RCC 7860 (cell line): ENCODE measurements at regions not wholly inside any gene's neighbourhood (a gene's known extent, or its start where the extent isn't known, plus 50 kb on each side); places are given as distances from the start of the nearest gene placed in this dataset.

Source experiments
- DNase-seq: peaks from one replicate; pipeline ENCODE4 v3.0.0-alpha.2; 2015; ENCODE audit warnings: low spot score
- FAIRE-seq: peaks from 2 replicates; lab custom pipeline; 2012; peaks lifted over from hg19 to GRCh38; lab: Jason Lieb, UNC

GRCh38 chr18:25875551-25876240 lies 214.7 kb downstream of the SS18 start:
- DNase-seq (no peak), FAIRE-seq (no peak)

GRCh38 chr18:25873833-25874232 lies 216.6 kb downstream of the SS18 start:
- FAIRE-seq (no peak), DNase-seq (no peak)

GRCh38 chr18:25866331-25866730 lies 224.1 kb downstream of the SS18 start:
- DNase-seq (no peak), FAIRE-seq (no peak)

- DNase-seq (no peak), FAIRE-seq (no peak)
Measured at GRCh38 chr18:25862881-25863600, 227.4 kb downstream of the SS18 start.

GRCh38 chr18:25853691-25854433 lies 236.6 kb downstream of the SS18 start:
- FAIRE-seq = no peak
- no peak for DNase-seq

- DNase-seq (no peak), FAIRE-seq (no peak)
Measured at GRCh38 chr18:25843791-25844190, 246.6 kb downstream of the SS18 start.

- no peak for FAIRE-seq
Measured at GRCh38 chr18:25842665-25843064, 247.7 kb downstream of the SS18 start.

GRCh38 chr18:25834061-25834460 lies 256.4 kb downstream of the SS18 start:
- no peak for FAIRE-seq
- DNase-seq = no peak

More at GRCh38 chr18:25842665-25843064, 247.7 kb downstream of the SS18 start:
- no peak for DNase-seq

- no peak for FAIRE-seq
- DNase-seq = peak; percentile 23
Measured at GRCh38 chr18:25832001-25832604, 258.3 kb downstream of the SS18 start.

- DNase-seq (no peak), FAIRE-seq (no peak)
Measured at GRCh38 chr18:25831301-25831701, 259.1 kb downstream of the SS18 start.

- DNase-seq (peak; percentile 52), FAIRE-seq (peak; percentile 60)
Measured at GRCh38 chr18:25830787-25831186, 259.6 kb downstream of the SS18 start.

- DNase-seq = no peak
- FAIRE-seq = no peak
Measured at GRCh38 chr18:25827961-25828561, 262.4 kb downstream of the SS18 start.

- no peak for DNase-seq
- FAIRE-seq = no peak
Measured at GRCh38 chr18:25827228-25827627, 263.2 kb downstream of the SS18 start.

GRCh38 chr18:25826823-25827222 lies 263.6 kb downstream of the SS18 start:
- FAIRE-seq (no peak), DNase-seq (no peak)

GRCh38 chr18:25825979-25826776 lies 264.2 kb downstream of the SS18 start:
- DNase-seq (no peak), FAIRE-seq (no peak)

GRCh38 chr18:25825056-25825455 lies 265.4 kb downstream of the SS18 start:
- FAIRE-seq (no peak), DNase-seq (no peak)

- DNase-seq = no peak
- no peak for FAIRE-seq
Measured at GRCh38 chr18:25819746-25820363, 270.6 kb downstream of the SS18 start.

- DNase-seq = no peak
- FAIRE-seq = no peak
Measured at GRCh38 chr18:25818505-25818904, 271.9 kb downstream of the SS18 start.

GRCh38 chr18:25817546-25818237 lies 272.7 kb downstream of the SS18 start:
- FAIRE-seq (no peak), DNase-seq (no peak)
